ENCODE measurements at regions not wholly inside any gene's neighbourhood (a gene's known extent, or its start where the extent isn't known, plus 50 kb on each side); places are given as distances from the start of the nearest gene placed in this dataset.

DNA sequence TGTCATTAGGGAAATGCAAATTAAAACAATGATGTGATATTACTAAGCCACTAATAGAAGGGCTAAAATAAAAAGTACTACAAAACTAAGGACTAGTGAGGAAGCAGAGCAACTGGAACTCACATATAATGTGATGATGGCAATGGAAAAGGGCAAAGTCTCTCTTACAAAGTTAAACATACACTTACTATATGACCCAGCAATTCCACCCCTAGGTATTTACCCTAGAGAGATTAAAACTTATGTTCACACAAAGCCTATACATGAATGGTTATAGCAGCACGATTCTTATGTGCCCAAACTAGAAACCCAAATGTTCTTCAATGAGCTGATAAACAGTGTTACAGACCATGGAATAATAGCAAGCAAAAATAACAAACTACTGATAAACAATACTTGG is 643.7 kb downstream of the TLE1 start:
- Histone ChIP-seq H3K9me3 (ENCODE audit: control insufficient read depth, low read depth, low read length) (no peaks in the 10 kb centered on the region), H2AFZ (ENCODE audit: control insufficient read depth, low read length) (no peak overlapping the region), H3K4me1 (ENCODE audit: control insufficient read depth, extremely low read depth, insufficient read depth, low read length) (no peaks in the 10 kb centered on the region), H3K4me2 (ENCODE audit: control insufficient read depth, extremely low read depth, insufficient read depth, low read depth, low read length) (no peak overlapping the region), H3K27ac (ENCODE audit: control insufficient read depth, insufficient read depth, low read length) (no peak overlapping the region), H3K27me3 (ENCODE audit: control insufficient read depth, extremely low read depth, insufficient read depth, low read length) (no peaks in the 10 kb centered on the region), H3K79me2 (ENCODE audit: control insufficient read depth, insufficient read depth, low read length) (no peaks in the 10 kb centered on the region), H4K20me1 (ENCODE audit: control insufficient read depth, extremely low read depth, insufficient read depth, low read length) (no peaks in the 10 kb centered on the region), H3K9me1 (ENCODE audit: control insufficient read depth, extremely low read depth, insufficient read depth, low read length) (no peaks in the 10 kb centered on the region), H3K4me3 (ENCODE audit: control insufficient read depth in 2 of 3, extremely low read depth in 1 of 3, insufficient read depth in 2 of 3, low read depth in 1 of 3, low read length in 3 of 3) (no peak overlapping the region), H3K9ac (ENCODE audit: control insufficient read depth, extremely low read depth, insufficient read depth, low read length) (no peak overlapping the region), H3K36me3 (ENCODE audit: control insufficient read depth in 2 of 2, extremely low read depth in 1 of 2, insufficient read depth in 2 of 2, low read length in 2 of 2) (no peaks in the 10 kb centered on the region)
- DNase-seq (ENCODE audit: low read depth, low spot score) (no peak), FAIRE-seq (peak; percentile 26)
- TF ChIP-seq, protein P1, sequence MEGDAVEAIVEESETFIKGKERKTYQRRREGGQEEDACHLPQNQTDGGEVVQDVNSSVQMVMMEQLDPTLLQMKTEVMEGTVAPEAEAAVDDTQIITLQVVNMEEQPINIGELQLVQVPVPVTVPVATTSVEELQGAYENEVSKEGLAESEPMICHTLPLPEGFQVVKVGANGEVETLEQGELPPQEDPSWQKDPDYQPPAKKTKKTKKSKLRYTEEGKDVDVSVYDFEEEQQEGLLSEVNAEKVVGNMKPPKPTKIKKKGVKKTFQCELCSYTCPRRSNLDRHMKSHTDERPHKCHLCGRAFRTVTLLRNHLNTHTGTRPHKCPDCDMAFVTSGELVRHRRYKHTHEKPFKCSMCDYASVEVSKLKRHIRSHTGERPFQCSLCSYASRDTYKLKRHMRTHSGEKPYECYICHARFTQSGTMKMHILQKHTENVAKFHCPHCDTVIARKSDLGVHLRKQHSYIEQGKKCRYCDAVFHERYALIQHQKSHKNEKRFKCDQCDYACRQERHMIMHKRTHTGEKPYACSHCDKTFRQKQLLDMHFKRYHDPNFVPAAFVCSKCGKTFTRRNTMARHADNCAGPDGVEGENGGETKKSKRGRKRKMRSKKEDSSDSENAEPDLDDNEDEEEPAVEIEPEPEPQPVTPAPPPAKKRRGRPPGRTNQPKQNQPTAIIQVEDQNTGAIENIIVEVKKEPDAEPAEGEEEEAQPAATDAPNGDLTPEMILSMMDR (optimal IDR thresholded peaks at IDR 0.05 in 1 of 3, IDR thresholded peaks at IDR 0.05 in 1 of 3, conservative IDR thresholded peaks at IDR 0.05 in 1 of 3; ENCODE audit: extremely low read depth in 1 of 3, insufficient read depth in 2 of 3, low read length in 3 of 3) = no peak
- TF ChIP-seq EZH2 (IDR thresholded peaks at IDR 0.05; ENCODE audit: low read length) = no peak
- dilution Hi-C loops (cut with MboI; ENCODE audit: extremely low pct_ligation_motif_present, low sequenced_read_pairs) = no loop called here

DNA sequence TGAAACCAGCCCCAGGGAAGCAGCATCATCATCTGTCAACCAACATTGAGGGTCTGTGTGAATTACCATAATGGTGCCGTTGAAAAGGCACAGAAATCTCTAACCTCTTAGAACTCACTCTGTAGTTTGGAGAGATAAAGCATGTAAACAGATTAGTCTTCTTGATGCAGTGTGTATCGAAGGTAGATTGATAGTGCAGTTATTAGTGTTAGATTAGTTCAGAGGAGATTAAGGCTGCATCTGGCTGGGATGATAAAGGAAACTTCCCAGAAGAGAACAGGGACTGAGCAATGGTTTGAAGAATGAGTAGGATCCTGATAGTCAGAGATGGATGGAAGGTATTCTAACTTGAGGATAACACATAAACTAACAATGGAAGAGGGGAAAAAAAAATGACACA is 651.5 kb downstream of the TLE1 start:
- H3K4me2 ChIP-seq (ENCODE audit: control insufficient read depth, extremely low read depth, insufficient read depth, low read depth, low read length) = no peak overlapping the region
- H3K27me3 ChIP-seq (ENCODE audit: control insufficient read depth, extremely low read depth, insufficient read depth, low read length) = no peaks in the 10 kb centered on the region
- dilution Hi-C loops (cut with MboI; ENCODE audit: extremely low pct_ligation_motif_present, low sequenced_read_pairs) = no loop called here
- no peaks in the 10 kb centered on the region for H3K79me2 ChIP-seq (ENCODE audit: control insufficient read depth, insufficient read depth, low read length)
- FAIRE-seq (no peak), DNase-seq (ENCODE audit: low read depth, low spot score) (no peak)
- no peak overlapping the region for H2AFZ ChIP-seq (ENCODE audit: control insufficient read depth, low read length)
- no peaks in the 10 kb centered on the region for H3K9me3 ChIP-seq (ENCODE audit: control insufficient read depth, low read depth, low read length)
- H4K20me1 ChIP-seq (ENCODE audit: control insufficient read depth, extremely low read depth, insufficient read depth, low read length) = no peaks in the 10 kb centered on the region
- no peak overlapping the region for H3K9ac ChIP-seq (ENCODE audit: control insufficient read depth, extremely low read depth, insufficient read depth, low read length)
- TF ChIP-seq EZH2 (IDR thresholded peaks at IDR 0.05; ENCODE audit: low read length) = no peak
- TF ChIP-seq, protein P1 (optimal IDR thresholded peaks at IDR 0.05 in 1 of 3, IDR thresholded peaks at IDR 0.05 in 1 of 3, conservative IDR thresholded peaks at IDR 0.05 in 1 of 3; ENCODE audit: extremely low read depth in 1 of 3, insufficient read depth in 2 of 3, low read length in 3 of 3) = no peak
- no peak overlapping the region for H3K4me3 ChIP-seq (ENCODE audit: control insufficient read depth in 2 of 3, extremely low read depth in 1 of 3, insufficient read depth in 2 of 3, low read depth in 1 of 3, low read length in 3 of 3)
- H3K36me3 ChIP-seq (ENCODE audit: control insufficient read depth in 2 of 2, extremely low read depth in 1 of 2, insufficient read depth in 2 of 2, low read length in 2 of 2) = no peaks in the 10 kb centered on the region
- peaks cover 7% of the 10 kb centered on the region for H3K4me1 ChIP-seq (ENCODE audit: control insufficient read depth, extremely low read depth, insufficient read depth, low read length)
- H3K9me1 ChIP-seq (ENCODE audit: control insufficient read depth, extremely low read depth, insufficient read depth, low read length) = no peaks in the 10 kb centered on the region
- H3K27ac ChIP-seq (ENCODE audit: control insufficient read depth, insufficient read depth, low read length) = no peak overlapping the region
